HL-60 (cell line): ENCODE measurements at regions not wholly inside any gene's neighbourhood (a gene's known extent, or its start where the extent isn't known, plus 50 kb on each side); places are given as distances from the start of the nearest gene placed in this dataset.

Experiments used
- DNase-seq, 2 experiments: peaks; one replicate each; pipeline ENCODE4 v3.0.0-alpha.2; 2010 to 2020; ENCODE audit warnings: low read depth in 1 of 2, low spot score in 1 of 2
- H3K27ac ChIP-seq: fragments of 250-450 bp; sonication (Bioruptor Pico); replicated peaks from 2 replicates; pipeline ENCODE4 v1.5.1; 2020; ENCODE audit warnings: mild to moderate bottlenecking, moderate library complexity
- H3K27me3 ChIP-seq: fragments of 250-450 bp; sonication (Bioruptor Pico); 2 replicates; pipeline ENCODE4 v1.5.1; 2021; ENCODE audit warnings: mild to moderate bottlenecking, moderate library complexity; ENCODE audit not compliant: insufficient read depth, poor library complexity, severe bottlenecking
- H3K4me3 ChIP-seq: replicated peaks from 2 replicates; pipeline ENCODE4 v1.5.1; 2011; ENCODE audit warnings: mild to moderate bottlenecking, control low read depth, low read length; ENCODE audit not compliant: insufficient read depth
- CTCF ChIP-seq: IDR thresholded peaks from one replicate; pipeline ENCODE4 v1.5.1; 2011; ENCODE audit warnings: low read length, control low read depth, inconsistent platforms; ENCODE audit not compliant: insufficient read depth
- GABPA ChIP-seq: IDR thresholded peaks from 2 replicates; pipeline ENCODE4 v1.6.1; 2012; ENCODE audit warnings: low read depth
- POLR2AphosphoS5 ChIP-seq: IDR thresholded peaks from 2 replicates; pipeline ENCODE4 v1.6.1; 2012; ENCODE audit warnings: low read depth
- REST ChIP-seq: IDR thresholded peaks from 2 replicates; pipeline ENCODE4 v1.6.1; 2012; ENCODE audit warnings: low read depth; ENCODE audit not compliant: insufficient replicate concordance
- SPI1 ChIP-seq: IDR thresholded peaks from 2 replicates; pipeline ENCODE4 v1.6.1; 2012; ENCODE audit warnings: low read depth, mild to moderate bottlenecking, borderline replicate concordance

- Histone ChIP-seq H3K27ac (no peak overlapping the region), H3K27me3 (peaks cover 6% of the 10 kb centered on the region), H3K4me3 (no peak overlapping the region)
- TF ChIP-seq REST, result no peak
- peak in 1 of 2 experiments; percentile 22 for DNase-seq
Observed at GRCh38 chr2:236988690-236989624, 96.7 kb upstream of the COPS8 start.

GRCh38 chr2:236990552-236990951 is 95.1 kb upstream of the COPS8 start:
- DNase-seq, result no peak
- TF ChIP-seq CTCF, result no peak
- no peak for TF ChIP-seq REST
- no peak for TF ChIP-seq GABPA
- TF ChIP-seq SPI1, result no peak
- no peak for TF ChIP-seq POLR2AphosphoS5
- no peak overlapping the region for H3K4me3 ChIP-seq
- H3K27me3 ChIP-seq, result peaks cover 6% of the 10 kb centered on the region
- no peak overlapping the region for H3K27ac ChIP-seq

GRCh38 chr2:236991874-236992273 is 93.8 kb upstream of the COPS8 start:
- peaks cover 6% of the 10 kb centered on the region for H3K27me3 ChIP-seq
- H3K4me3 ChIP-seq, result no peak overlapping the region
- TF ChIP-seq GABPA, result no peak
- no peak for TF ChIP-seq REST
- TF ChIP-seq POLR2AphosphoS5, result no peak
- no peak for TF ChIP-seq SPI1
- no peak for TF ChIP-seq CTCF
- no peak overlapping the region for H3K27ac ChIP-seq
- no peak for DNase-seq
